Stimulated activated CD4-positive, alpha-beta T cell treated with anti-CD3 and anti-CD28 coated beads, Interleukin-15, amount 100 ng/mL, for 48 hours (primary cell): ENCODE measurements at regions not wholly inside any gene's neighbourhood (a gene's known extent, or its start where the extent isn't known, plus 50 kb on each side); places are given as distances from the start of the nearest gene placed in this dataset.
"Not testable (repeated sequence)": the region's sequence is repeated elsewhere in the genome, so short reads cannot be mapped to it uniquely, and the experiment has no call there.

Experiments used
- DNase-seq, 2 donors: peaks; one replicate each; pipeline ENCODE4 v3.0.0-alpha.2; 2020; ENCODE audit warnings: low read depth in 2 of 2

DNA sequence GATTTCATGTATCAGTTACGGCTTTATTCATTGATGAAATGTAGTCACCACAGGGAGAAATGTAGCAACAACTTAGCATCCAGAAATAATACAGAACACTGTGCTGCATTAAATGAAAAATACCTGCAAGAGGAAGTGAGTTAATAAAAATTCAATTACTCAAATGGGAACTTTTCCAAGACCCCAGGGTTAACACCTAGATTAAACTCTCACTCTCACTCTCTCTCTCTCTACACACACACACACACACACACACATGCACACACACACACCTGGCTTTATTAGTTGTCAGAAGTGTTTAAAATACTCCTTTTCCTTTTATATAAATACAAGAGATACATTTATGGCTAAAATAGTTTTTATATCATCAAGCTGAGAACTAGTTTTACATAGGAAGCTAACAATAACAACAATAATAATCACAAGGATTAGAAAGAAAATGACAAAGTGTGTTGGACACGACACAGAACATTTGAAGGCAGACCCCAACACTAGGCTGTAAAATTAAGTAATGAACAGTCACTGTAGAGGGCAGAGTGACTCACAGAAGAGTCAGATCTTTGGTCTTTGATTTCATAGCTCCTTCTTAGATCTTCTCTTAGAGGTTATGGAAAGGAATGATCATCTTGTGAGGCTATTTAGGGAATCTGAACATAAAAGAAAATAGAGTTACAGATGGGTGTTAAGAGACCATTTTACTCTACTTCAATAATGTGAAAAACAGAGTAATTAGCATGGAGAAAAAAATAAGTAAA, 1266.0 kb upstream of the ADGRL2 start:
- no peak for DNase-seq

DNA sequence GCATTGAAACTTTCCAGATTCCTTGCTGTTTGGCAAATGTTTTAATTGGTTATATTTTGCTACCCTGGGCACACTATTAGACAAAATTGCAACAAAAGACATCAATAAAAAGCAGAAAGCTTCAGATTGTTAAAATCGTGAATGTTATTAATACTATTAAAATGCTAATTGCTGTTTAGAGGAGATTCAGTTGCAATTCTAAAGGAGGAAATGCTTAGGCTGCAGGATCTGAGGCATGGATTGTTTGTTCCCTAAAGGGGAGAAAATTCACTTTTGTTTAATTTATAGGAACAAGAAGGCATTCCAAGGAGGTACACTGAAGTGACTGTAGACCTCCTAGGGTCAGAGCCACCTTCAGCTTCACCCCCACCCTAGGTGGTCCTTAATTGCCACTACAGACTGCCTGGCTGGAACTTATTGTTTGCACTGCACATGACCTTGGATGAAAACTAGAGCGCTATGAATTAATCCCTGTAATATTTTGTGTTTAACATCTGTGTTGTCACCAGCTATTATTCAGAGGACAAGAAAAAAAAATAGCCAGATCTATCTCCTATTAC, 1266.9 kb upstream of the ADGRL2 start:
- DNase-seq, result no peak

DNA sequence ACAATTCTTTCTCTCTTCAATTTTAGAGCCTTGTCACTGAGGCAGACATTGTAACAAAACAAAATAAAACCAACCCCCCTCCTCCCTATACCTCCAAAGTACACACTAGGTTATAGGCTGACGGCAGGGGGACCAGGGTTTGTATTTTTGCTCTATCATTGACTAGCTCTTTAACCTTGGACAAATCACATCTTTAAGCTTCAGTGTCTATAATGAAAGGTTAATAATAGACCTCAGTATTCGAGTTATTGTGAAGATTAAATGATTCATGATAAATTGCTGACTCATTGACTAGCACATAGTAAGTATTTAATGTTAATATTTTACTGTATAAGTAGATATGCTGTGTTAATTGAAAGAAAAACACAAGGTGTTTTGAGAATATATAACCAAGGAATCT, 1267.6 kb upstream of the ADGRL2 start:
- no peak for DNase-seq

DNA sequence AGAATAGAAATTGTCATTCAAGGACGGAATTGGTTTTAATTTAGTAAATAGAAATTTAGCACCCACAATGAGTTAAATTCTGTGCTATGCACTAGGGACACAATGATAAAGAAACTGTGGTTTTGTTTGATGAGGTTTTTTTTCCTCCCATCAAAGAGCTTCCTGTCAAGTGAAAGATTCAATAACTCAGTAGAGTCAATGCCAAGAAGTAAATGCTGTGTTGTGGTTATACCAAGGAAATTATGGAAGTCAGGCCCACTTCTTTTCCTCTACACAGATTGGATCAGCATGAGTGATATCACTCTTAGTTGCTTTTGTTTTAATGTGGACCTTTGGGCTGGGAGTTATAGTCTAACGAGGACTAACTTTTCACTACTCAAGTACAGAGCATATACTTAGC, 1269.6 kb upstream of the ADGRL2 start:
- DNase-seq, result no peak

DNA sequence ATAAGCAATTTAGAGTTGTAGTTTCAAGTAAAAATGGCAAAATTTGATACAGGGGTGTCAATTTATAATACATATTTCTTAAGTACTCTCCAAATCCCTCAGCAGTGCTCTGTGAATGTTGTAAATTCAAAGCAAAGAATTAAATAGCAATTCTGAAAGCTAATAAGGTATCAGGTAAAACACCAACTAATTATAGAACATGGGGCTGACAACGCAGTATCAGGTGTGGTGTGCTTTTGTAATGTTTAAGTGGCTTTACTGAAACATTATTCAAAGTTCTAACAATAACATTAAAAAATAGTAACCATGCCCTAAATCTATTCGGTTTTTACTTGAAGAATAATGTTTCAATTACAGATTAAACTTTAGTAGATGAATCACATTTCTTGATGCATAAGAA, 1271.2 kb upstream of the ADGRL2 start:
- no peak for DNase-seq

DNA sequence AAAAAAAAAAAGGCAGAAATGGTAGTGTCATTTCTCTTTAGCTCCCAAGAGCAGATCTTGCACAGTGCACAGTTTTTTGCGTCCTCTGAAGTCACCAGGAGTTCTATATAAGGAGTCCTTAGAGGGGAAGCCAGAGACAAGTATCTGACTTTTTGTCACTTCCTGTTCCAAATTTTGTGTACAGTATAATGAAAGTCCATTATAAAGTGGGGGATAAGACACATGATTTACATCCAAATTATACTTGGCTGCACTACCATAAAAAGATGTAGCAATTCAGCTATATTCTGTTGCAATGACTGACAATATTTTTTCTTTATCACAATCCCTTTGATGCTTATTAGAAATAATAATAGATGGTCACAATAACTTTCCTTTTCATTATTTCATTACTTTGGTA, 1276.9 kb upstream of the ADGRL2 start:
- no peak for DNase-seq

DNA sequence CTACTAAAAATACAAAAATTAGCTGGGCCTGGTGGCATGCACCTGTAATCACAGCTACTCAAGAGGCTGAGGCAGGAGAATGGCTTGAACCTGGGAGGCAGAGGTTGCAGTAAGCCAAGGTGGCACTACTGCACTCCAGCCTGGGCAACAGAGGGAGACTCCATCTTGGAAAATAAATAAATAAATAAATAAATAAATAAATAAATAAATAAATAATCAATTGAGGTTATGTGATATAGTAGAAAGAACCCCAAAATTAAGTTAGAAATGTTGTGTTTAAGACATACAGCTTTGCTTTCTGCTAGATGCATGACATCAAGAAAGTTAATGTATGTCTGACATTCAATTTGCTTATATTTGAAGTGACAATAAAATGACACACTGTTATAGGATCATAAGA, 1277.7 kb upstream of the ADGRL2 start:
- not testable (repeated sequence) for DNase-seq

DNA sequence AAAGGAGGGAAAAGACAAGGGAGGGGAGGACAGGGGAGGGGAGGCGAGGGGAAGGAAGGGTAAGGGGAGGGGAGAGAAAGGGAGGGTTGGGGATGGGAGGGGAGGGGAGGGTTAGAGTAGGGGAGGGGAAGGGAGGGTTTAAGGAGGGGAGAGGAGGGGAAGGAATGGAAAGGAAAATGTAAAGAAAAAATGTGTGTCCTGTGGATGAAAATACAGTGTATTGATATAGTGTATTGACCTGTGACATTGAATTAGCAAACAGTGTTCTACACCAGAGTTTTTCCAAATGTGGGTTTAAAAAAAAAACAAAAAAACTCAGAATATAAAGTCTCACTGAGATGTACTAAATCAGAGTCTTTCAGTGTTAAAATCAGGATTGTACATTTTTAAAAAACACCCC, 1279.8 kb upstream of the ADGRL2 start:
- DNase-seq, result no peak

DNA sequence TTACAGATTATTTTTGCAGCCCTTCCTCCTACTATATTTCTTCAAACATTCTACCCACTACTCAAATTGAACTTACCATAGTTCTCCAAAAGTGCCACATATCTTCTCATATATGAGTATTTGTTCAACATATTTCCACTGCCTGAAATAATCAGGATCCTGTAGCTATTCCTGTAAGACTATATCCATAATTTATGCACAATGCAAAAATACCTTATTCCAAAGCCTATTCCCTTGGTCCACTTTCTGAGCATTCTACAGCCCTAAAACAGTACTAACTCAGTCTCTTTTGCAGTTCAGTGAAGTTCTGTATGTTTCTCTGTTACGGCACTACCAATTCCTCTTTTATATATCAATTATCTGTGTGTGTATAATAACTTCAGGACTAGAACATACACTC, 1283.7 kb upstream of the ADGRL2 start:
- no peak for DNase-seq

DNA sequence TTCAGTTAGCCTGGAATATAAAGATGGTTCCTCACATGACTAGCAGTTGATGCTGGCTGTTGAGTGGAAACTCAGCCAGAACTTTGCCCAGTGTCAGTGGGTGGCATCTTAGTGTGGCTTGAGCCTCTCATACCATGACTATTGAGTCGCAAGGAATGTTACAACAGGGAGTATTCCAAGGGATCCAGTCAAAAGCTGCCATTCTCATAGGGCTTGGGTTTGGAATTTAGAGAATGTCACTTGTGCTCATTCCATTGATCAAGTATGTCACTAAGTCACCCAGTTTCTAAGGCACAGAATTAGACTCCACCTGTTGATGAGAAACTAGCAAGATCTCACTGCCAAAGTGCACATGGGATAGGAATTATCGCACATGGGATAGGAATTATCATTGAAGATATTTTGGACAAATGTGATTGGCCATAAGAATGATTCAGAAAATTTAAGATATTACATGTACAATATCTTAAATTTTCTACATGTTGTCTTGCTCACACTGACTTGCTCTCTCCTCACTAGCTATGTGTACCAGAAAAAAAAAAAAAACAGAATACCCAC, 1290.7 kb upstream of the ADGRL2 start:
- no peak for DNase-seq

DNA sequence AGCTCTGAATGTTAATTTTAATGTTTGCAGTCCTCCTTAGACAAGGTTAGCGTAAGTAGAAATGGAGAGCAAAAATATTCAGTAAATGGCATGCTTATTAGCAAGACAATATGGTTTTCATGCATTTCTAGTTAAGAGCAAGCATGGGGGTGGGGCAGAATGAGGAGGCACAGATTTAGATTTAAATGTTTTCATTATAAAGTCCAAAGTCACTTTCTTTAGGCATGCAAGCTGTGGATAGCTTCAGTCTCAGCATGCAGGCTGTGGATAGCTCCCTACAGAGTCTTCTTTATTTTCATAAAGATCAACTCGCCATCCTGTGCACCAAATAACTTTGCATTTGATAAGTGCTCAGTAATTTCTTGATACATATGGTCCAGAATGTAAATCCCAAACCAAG, 1294.5 kb upstream of the ADGRL2 start:
- DNase-seq, result no peak

DNA sequence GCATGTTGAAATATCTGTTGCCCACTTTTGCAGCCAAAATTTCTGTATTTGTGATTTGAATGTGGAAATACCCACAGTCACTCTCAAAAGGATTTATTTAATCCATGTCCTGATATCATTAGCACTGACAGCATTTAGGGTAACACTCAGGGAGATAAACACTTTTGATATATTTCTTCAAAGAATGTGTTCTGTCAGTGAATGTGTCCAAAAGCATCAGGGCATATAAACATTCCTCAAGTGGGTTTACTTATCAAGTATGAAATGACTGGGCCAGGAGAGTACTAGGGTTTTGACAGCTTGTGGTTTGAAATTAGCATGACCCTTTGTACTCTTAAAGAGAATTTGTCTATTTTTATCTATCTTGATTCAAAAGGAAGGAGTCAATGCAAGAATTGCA, 1302.1 kb upstream of the ADGRL2 start:
- no peak for DNase-seq

DNA sequence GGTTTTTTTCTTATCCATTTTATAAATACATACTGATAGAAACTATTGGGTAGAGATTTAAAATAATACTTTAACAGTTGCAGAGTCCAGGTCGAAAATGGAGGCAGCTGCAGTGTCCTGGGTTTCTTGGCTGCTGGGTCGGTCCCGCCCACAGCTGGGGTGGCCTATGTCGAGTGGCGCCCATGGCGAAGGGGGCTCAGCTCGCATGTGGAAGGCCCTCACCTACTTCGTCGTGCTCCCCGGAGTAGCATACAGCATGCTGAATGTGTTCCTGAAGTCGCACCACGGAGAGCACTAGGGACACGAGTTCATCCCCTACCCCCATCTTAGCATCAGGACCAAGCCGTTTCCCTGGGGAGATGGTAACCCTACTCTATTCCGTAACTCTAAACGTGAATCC, 1304.9 kb upstream of the ADGRL2 start:
- no peak for DNase-seq

DNA sequence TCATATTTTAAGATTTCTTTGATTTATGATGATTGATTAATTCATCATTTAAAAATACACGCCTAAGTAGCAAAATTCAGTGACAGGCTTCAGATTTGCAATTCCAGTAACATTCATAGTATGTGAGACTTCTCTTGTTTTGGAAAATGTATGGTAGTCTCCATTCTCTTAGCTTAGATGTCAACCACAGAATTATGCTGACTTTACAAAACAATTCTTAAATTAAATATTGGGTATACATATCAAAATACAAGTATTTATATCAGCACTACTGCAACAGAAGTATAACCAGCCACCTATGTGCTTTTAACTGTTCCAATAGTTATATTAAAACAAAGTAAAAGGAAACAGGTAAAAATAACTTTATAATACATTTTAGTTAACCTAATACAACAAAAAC, 1328.6 kb upstream of the ADGRL2 start:
- DNase-seq, result no peak

DNA sequence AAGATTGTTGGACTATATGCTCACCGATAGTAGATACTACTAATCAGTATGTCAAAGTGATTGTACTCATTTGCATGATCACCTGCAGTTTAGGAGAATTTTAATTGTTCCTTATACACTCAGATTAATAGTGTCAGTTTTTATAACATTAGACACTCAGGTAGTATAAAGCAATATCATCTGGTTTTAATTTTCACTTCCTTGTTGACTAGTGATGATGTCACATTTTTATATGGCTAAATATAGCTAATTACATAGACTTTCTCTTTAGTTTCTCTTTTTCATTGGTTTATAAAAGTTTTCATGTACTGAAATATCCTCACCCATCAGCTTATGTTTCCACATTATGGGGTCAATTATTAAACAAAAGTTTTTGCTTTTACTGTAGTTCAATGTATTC, 1332.4 kb upstream of the ADGRL2 start:
- DNase-seq, result no peak

DNA sequence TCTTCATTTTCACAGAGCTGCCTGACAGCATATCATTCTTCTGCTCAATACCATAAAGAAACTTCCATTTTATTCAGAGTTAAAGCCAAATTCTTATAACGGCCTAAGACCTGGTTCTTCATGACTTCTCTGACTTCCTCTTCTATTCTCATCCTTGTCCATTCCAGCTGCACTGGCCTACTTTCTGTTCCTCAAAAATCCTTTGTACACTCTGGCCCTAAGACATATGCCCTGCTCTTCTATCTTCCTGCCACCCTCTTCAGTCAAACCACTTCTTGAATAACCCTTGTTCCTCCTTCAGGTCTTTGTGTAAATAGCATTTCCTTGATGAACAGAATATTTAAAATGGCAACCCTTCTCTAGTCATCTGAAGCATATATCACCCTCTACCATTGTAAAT, 1338.7 kb upstream of the ADGRL2 start:
- DNase-seq, result no peak

DNA sequence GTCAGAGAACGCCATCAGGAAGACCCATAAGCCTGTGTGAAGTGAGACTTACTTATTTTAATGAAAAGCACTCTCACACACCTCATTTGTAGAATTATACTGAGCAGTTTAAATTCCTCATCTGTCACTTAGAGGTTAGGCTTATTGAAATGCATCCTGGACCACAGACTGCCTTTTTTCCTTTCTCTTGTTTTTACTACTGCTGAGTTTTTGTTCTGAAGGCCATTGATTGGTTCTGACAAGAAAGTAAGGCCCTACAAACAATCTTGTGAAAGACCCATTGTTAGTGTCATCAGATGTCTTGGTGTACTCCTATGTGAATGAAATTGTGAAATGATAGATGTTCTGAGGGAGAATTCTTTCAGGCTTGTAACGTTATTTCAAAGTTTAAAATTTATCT, 1343.3 kb upstream of the ADGRL2 start:
- no peak for DNase-seq

DNA sequence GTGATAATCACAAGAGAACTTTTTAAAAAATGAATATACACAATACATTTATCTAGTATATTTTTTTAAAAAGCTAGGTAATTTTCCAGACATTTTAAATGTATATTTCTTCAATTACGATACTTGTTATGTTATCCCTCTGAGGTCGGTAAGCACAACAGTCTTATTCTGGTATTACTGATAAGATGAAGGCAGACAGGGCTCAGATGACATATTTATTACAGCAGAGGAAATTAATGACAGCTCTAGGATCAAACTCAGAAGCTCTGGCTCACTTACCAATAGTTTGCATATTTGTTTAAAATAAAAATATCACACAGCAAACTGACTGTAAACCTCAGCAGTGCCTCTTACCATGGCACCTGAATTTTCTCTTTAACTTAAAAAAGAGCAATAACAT, 1347.0 kb upstream of the ADGRL2 start:
- DNase-seq, result no peak

DNA sequence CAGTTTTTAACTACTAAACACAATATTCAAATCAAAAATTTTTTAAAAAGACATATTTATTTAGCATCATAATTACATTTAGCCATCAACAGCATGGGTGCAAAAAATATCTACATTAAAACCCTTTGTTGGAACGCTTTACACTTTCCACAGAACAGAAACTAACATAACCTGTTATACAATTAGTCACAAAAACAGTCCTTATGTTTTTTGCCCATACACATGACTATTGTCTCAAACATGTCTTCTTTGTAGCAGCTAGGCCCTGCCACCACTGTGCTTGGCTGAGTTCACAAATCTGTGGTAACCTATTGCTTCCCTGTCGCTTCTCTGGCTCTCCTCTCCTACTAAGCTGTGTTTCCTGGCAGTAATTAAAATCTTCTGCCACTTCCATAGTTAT, 1350.0 kb upstream of the ADGRL2 start:
- no peak for DNase-seq

DNA sequence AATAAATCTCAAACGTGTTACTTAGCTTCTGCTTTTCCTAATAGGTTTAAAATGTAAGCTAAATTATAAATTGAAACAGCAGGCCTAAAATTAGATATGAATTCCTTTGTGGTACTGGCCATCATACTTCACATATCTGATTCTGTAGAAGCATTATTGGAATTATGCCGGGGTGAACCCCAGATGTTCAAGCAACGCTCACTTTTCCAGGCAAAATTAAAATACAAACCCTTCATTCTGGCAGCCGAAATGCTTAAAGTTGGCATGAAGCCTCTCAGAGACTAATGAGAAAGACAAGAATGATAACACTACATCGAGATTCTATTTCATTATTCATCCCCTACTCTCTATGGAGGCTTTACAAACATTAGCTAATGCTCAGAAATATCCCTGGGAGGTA, 1352.7 kb upstream of the ADGRL2 start:
- DNase-seq, result no peak

DNA sequence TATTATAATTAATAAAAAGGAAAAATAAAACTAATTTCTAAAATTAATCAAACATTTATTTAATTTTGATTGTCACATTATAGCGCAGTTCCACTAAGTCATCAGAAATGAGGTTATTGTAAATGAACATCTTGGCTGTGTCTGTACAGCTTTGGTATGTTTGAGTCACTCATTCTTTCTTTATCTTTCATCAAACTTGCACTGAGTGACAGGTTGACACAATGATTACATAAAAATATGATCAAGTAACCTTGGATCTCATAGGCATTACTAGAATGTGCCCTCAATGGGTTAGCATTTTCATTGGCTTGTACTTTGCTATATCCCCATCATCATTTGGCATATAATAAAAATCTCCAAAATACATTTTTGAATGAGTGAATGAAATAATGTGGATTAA, 1353.2 kb upstream of the ADGRL2 start:
- DNase-seq, result no peak

DNA sequence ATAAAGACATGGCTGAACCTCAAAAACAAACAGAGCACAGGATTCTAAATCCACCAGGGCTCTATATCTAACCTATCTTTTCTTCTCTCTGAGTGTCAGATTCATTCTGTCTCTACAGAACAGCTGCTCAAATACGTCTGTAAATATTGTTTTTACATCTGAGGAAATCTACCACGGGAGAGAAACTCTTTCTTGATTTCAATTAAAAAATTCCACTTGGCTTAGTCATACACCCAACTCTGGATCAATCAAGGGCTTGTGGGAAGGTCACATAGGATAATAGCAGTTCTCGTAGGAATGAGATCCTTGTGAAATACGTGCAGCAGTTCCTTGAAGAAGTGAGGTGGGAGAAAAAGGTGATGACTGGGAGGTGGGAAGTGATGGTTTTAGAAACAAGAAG, 1355.7 kb upstream of the ADGRL2 start:
- DNase-seq, result no peak

DNA sequence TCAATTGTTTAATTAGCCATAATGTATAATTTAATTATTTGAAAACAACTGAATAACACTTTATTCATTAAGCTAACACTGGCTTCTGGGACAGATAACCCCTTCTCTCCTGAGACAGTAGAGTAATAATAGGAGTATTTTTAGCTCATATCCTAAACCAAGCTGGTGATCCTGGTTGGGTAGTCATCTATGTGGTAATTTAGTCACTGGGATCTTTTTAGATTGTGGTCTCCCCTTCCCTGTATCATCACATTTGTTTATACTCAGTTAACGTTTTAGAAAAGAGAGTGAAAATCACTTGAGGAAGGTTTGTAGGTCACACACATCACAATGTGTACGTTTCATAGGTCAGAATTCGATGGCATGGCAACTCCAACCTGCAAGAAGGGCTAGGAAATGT, 1356.6 kb upstream of the ADGRL2 start:
- no peak for DNase-seq

DNA sequence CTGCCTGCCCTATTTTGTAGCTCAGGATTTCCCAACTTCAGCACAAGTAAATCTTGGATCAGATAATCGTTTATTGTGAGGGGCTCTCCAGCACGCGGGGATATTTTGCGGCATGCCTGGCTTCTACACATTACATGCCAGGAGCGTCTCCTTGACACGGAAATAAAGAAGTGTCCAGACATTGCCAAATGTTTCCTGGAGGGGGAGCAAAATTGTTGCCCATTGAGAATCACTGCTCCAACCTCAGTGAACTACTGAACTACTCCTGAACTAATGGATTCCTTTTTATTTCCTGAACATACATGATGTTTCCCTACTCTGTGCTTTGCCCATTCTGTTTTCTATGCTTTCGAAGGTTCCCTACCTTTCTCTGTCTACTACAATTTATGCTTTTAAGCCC, 1359.1 kb upstream of the ADGRL2 start:
- DNase-seq, result no peak
